A549 (cell line): ENCODE measurements at regions not wholly inside any gene's neighbourhood (a gene's known extent, or its start where the extent isn't known, plus 50 kb on each side); places are given as distances from the start of the nearest gene placed in this dataset.

Experiments used
- CEBPB ChIP-seq, 2 experiments: fragments of >200 bp in 1 of 2; sonication (Bioruptor Twin) in 1 of 2; formaldehyde crosslinking in 1 of 2; IDR thresholded peaks; 2 replicates each; pipeline ENCODE4 v1.6.1; 2012 to 2016
- CHD2 ChIP-seq: fragments of 150-350 bp; IDR thresholded peaks from 2 replicates; pipeline ENCODE4 v1.6.1; 2014; ENCODE audit warnings: low read length; ENCODE audit not compliant: partially characterized antibody
- EP300 ChIP-seq, 2 experiments: fragments of >200 bp; sonication (Bioruptor Twin); formaldehyde crosslinking; IDR thresholded peaks; 2 replicates in 1 of 2; 3 replicates in 1 of 2; pipeline ENCODE4 v1.6.1; 2016 to 2017
- FOSB ChIP-seq: fragments of 250-450 bp; sonication (Bioruptor Pico); IDR thresholded peaks from 2 replicates; pipeline ENCODE4 v1.5.0; 2020; ENCODE audit warnings: mild to moderate bottlenecking, moderate library complexity
- HOXA7 ChIP-seq: fragments of 250-450 bp; sonication (Bioruptor Pico); IDR thresholded peaks from 2 replicates; pipeline ENCODE4 v1.5.0; 2020; ENCODE audit warnings: mild to moderate bottlenecking, moderate library complexity
- KDM5A ChIP-seq: fragments of 200-600 bp; sonication (generic); IDR thresholded peaks from 2 replicates; pipeline ENCODE4 v1.6.1; 2016; ENCODE audit warnings: antibody characterized with exemption, mild to moderate bottlenecking
- MAZ ChIP-seq: fragments of 150-350 bp; IDR thresholded peaks from 2 replicates; pipeline ENCODE4 v1.6.1; 2014; ENCODE audit warnings: antibody characterized with exemption, low read depth, low read length, borderline replicate concordance
- POLR2A ChIP-seq: IDR thresholded peaks from 2 replicates; pipeline ENCODE4 v1.6.1; 2012; ENCODE audit warnings: mild to moderate bottlenecking, low read length
- RFX5 ChIP-seq: fragments of 450-650 bp; IDR thresholded peaks from 2 replicates; pipeline ENCODE4 v1.7.1; 2014; ENCODE audit warnings: antibody characterized with exemption, mild to moderate bottlenecking, moderate library complexity
- TF ChIP-seq, protein P1 (sequence below): fragments of 200-600 bp; sonication (generic); IDR thresholded peaks from 2 replicates; pipeline ENCODE4 v1.6.1; 2016; ENCODE audit warnings: antibody characterized with exemption, mild to moderate bottlenecking, moderate library complexity
- TF ChIP-seq, protein P2 (sequence below): fragments of >200 bp; sonication (Bioruptor Twin); formaldehyde crosslinking; IDR thresholded peaks from 3 replicates; pipeline ENCODE4 v1.5.1; 2016
- TF ChIP-seq, protein P3 (sequence below): fragments of 250-450 bp; sonication (Bioruptor Pico); IDR thresholded peaks from 2 replicates; pipeline ENCODE4 v1.5.0; 2021; ENCODE audit warnings: mild to moderate bottlenecking, moderate library complexity, borderline replicate concordance

DNA sequence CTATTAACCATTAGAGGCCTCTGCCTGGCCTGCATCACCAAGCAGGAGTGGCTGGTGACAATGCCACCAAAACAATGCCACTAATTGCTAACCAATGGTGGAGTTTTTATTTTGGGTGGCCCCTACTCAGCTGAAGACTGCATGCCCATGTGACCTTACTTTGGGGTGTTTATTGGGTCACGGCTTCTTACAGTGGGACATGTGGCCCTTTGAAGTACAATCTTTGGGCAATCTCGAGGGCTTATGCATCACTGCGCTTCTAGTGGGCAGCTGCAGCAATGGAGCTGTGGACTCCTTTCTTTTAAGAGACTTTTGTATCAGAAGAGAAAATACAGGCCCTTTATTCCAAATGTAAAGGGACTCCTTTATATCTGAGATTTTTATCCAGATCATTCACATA is 85.7 kb downstream of the IGLL5 start:
- TF ChIP-seq, protein P1, sequence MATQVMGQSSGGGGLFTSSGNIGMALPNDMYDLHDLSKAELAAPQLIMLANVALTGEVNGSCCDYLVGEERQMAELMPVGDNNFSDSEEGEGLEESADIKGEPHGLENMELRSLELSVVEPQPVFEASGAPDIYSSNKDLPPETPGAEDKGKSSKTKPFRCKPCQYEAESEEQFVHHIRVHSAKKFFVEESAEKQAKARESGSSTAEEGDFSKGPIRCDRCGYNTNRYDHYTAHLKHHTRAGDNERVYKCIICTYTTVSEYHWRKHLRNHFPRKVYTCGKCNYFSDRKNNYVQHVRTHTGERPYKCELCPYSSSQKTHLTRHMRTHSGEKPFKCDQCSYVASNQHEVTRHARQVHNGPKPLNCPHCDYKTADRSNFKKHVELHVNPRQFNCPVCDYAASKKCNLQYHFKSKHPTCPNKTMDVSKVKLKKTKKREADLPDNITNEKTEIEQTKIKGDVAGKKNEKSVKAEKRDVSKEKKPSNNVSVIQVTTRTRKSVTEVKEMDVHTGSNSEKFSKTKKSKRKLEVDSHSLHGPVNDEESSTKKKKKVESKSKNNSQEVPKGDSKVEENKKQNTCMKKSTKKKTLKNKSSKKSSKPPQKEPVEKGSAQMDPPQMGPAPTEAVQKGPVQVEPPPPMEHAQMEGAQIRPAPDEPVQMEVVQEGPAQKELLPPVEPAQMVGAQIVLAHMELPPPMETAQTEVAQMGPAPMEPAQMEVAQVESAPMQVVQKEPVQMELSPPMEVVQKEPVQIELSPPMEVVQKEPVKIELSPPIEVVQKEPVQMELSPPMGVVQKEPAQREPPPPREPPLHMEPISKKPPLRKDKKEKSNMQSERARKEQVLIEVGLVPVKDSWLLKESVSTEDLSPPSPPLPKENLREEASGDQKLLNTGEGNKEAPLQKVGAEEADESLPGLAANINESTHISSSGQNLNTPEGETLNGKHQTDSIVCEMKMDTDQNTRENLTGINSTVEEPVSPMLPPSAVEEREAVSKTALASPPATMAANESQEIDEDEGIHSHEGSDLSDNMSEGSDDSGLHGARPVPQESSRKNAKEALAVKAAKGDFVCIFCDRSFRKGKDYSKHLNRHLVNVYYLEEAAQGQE, result no peak
- TF ChIP-seq CEBPB (IDR thresholded peaks at IDR 0.05) (no peak), KDM5A (no peak), POLR2A (no peak), EP300 (IDR thresholded peaks at IDR 0.05) (no peak), MAZ (no peak), FOSB (CRISPR knock-in tag) (no peak), HOXA7 (CRISPR knock-in tag) (no peak), RFX5 (no peak), CHD2 (no peak)
- TF ChIP-seq, protein P2, sequence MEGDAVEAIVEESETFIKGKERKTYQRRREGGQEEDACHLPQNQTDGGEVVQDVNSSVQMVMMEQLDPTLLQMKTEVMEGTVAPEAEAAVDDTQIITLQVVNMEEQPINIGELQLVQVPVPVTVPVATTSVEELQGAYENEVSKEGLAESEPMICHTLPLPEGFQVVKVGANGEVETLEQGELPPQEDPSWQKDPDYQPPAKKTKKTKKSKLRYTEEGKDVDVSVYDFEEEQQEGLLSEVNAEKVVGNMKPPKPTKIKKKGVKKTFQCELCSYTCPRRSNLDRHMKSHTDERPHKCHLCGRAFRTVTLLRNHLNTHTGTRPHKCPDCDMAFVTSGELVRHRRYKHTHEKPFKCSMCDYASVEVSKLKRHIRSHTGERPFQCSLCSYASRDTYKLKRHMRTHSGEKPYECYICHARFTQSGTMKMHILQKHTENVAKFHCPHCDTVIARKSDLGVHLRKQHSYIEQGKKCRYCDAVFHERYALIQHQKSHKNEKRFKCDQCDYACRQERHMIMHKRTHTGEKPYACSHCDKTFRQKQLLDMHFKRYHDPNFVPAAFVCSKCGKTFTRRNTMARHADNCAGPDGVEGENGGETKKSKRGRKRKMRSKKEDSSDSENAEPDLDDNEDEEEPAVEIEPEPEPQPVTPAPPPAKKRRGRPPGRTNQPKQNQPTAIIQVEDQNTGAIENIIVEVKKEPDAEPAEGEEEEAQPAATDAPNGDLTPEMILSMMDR, result no peak
- TF ChIP-seq, protein P3, sequence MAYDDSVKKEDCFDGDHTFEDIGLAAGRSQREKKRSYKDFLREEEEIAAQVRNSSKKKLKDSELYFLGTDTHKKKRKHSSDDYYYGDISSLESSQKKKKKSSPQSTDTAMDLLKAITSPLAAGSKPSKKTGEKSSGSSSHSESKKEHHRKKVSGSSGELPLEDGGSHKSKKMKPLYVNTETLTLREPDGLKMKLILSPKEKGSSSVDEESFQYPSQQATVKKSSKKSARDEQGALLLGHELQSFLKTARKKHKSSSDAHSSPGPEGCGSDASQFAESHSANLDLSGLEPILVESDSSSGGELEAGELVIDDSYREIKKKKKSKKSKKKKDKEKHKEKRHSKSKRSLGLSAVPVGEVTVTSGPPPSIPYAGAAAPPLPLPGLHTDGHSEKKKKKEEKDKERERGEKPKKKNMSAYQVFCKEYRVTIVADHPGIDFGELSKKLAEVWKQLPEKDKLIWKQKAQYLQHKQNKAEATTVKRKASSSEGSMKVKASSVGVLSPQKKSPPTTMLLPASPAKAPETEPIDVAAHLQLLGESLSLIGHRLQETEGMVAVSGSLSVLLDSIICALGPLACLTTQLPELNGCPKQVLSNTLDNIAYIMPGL (CRISPR knock-in tag), result no peak
